Peyer's patch (tissue), 4 donors: ENCODE measurements at regions not wholly inside any gene's neighbourhood (a gene's known extent, or its start where the extent isn't known, plus 50 kb on each side); places are given as distances from the start of the nearest gene placed in this dataset.

Experiments
- POLR2A ChIP-seq, 2 donors: fragments of 450-650 bp; IDR thresholded peaks; one replicate each; pipeline ENCODE4 v1.5.1; 2017; ENCODE audit warnings: antibody characterized with exemption in 2 of 2, mild to moderate bottlenecking in 2 of 2, moderate library complexity in 2 of 2
- TF ChIP-seq, protein P1 (sequence below), 6 experiments: fragments of 450-650 bp in 4 of 6; fragments of 200-600 bp in 2 of 6; sonication (generic) in 1 of 6; IDR thresholded peaks; one replicate each; pipeline ENCODE4 v1.5.1; 2017 to 2019; ENCODE audit warnings: antibody characterized with exemption in 6 of 6, mild to moderate bottlenecking in 3 of 6, moderate library complexity in 1 of 6

DNA sequence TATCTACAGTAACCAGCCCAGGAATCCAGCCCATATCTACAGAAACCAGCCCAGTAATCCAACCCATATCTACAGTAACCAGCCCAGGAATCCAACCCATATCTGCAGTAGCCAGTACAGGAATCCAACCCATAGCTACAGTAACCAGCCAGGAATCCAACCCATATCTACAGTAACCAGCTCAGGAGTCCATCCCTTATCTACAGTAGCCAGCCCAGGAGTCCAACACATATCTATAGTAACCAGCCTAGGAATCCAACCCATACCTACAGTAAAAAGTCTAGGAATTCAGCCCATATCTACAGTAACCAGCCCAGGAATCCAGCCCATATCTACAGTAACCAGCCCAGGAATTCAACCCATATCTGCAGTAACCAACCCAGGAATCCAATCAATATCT lies 445.0 kb upstream of the BOD1L1 start:
- TF ChIP-seq, protein P1, sequence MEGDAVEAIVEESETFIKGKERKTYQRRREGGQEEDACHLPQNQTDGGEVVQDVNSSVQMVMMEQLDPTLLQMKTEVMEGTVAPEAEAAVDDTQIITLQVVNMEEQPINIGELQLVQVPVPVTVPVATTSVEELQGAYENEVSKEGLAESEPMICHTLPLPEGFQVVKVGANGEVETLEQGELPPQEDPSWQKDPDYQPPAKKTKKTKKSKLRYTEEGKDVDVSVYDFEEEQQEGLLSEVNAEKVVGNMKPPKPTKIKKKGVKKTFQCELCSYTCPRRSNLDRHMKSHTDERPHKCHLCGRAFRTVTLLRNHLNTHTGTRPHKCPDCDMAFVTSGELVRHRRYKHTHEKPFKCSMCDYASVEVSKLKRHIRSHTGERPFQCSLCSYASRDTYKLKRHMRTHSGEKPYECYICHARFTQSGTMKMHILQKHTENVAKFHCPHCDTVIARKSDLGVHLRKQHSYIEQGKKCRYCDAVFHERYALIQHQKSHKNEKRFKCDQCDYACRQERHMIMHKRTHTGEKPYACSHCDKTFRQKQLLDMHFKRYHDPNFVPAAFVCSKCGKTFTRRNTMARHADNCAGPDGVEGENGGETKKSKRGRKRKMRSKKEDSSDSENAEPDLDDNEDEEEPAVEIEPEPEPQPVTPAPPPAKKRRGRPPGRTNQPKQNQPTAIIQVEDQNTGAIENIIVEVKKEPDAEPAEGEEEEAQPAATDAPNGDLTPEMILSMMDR (IDR thresholded peaks at IDR 0.05) = no peak
- no peak for TF ChIP-seq POLR2A (IDR thresholded peaks at IDR 0.05)
